EL (cell line): ENCODE measurements at regions not wholly inside any gene's neighbourhood (a gene's known extent, or its start where the extent isn't known, plus 50 kb on each side); places are given as distances from the start of the nearest gene placed in this dataset.

Source experiments
- DNase-seq: peaks from one replicate; pipeline ENCODE4 v3.0.0-alpha.2; 2016

- no peak for DNase-seq
Observed at GRCh38 chrX:34999702-35000101, 57.1 kb downstream of the FAM47B start.

- DNase-seq = no peak
Observed at GRCh38 chrX:35006361-35006760, 63.8 kb downstream of the FAM47B start.

- DNase-seq = no peak
Observed at GRCh38 chrX:35015621-35016020, 73.0 kb downstream of the FAM47B start.

GRCh38 chrX:35016051-35016450, 73.5 kb downstream of the FAM47B start:
- DNase-seq = peak; percentile 49

GRCh38 chrX:35017284-35017683, 74.7 kb downstream of the FAM47B start:
- no peak for DNase-seq

GRCh38 chrX:35023683-35024082, 81.1 kb downstream of the FAM47B start:
- no peak for DNase-seq

GRCh38 chrX:35025820-35026219, 83.2 kb downstream of the FAM47B start:
- no peak for DNase-seq

- DNase-seq = peak; percentile 12
Observed at GRCh38 chrX:35040871-35041270, 98.3 kb downstream of the FAM47B start.

- DNase-seq = peak; percentile 30
Observed at GRCh38 chrX:35046660-35047296, 104.2 kb downstream of the FAM47B start.

GRCh38 chrX:35076061-35076460, 133.5 kb downstream of the FAM47B start:
- no peak for DNase-seq

- DNase-seq = no peak
Observed at GRCh38 chrX:35090801-35091200, 148.2 kb downstream of the FAM47B start.

GRCh38 chrX:35098419-35098818, 155.8 kb downstream of the FAM47B start:
- DNase-seq = no peak

GRCh38 chrX:35101901-35102300, 159.3 kb downstream of the FAM47B start:
- no peak for DNase-seq

- DNase-seq = no peak
Observed at GRCh38 chrX:35104626-35105025, 162.0 kb downstream of the FAM47B start.

- DNase-seq = peak; percentile 67
Observed at GRCh38 chrX:35115205-35115604, 172.6 kb downstream of the FAM47B start.

GRCh38 chrX:35122756-35123155, 180.2 kb downstream of the FAM47B start:
- peak; percentile 5 for DNase-seq

GRCh38 chrX:35149517-35149916, 206.9 kb downstream of the FAM47B start:
- DNase-seq = no peak

GRCh38 chrX:35150052-35150451, 207.5 kb downstream of the FAM47B start:
- DNase-seq = no peak

- no peak for DNase-seq
Observed at GRCh38 chrX:35150642-35151239, 208.1 kb downstream of the FAM47B start.

GRCh38 chrX:35166023-35166422, 223.4 kb downstream of the FAM47B start:
- DNase-seq = no peak
